ENCODE measurements at regions not wholly inside any gene's neighbourhood (a gene's known extent, or its start where the extent isn't known, plus 50 kb on each side); places are given as distances from the start of the nearest gene placed in this dataset.

- intact Hi-C loops (cut with DNase I), result no loop called here
Measured at GRCh38 chr22:47570300-47570685, 807.8 kb downstream of the TBC1D22A start.

DNA sequence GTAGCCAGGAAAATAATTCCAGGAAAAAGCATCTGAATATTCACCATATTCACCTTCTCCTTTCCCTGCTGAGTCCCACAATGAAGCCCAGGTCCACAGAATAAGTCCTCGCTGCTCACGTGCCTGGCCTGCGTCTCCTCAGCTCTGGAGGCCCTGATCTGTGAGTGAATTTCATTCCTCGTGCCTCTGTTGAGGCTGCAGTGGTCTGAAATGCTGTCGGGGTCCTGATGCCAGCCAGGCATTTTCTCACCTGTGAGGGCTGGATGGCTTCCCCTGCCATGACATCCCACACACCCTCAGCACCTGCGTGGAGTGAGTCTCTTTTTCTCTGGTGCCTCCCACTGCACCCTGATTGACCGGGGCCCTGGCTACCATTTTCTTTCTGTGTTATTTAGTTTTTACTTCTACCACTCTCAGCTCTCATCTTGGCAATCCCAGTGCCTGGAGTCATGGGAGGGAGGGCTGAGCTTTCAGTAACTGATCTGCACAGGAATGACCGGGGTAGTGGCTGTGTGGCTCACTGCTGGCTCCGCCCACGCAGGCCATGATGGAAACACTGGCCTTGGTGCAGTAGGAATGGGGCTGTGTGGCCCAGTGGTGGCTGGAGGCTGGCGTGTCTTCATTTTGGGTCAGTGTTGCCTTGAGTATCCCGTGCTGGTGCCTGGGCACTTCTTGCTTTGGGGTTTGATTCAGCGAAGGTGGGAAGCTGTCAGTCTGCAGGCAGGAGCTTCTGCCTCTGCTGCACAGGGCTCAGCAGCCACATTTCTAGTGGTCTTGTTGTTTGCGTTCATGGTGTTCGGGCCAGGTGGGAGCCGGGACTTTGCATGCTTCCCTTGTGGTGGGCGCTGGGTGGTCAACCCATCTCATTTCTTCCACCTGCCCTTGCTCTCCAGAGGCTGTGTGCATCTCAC, 807.2 kb downstream of the TBC1D22A start:
- Histone ChIP-seq H3K27me3 (ENCODE audit: insufficient read depth in 3 of 3, low read length in 2 of 3) (no peaks in the 10 kb centered on the region), H3K36me3 (ENCODE audit: insufficient read depth in 1 of 2, low read depth in 1 of 2) (no peaks in the 10 kb centered on the region), H3K27ac (no peak overlapping the region), H3K4me1 (no peaks in the 10 kb centered on the region), H3K4me3 (no peak overlapping the region), H3K9me3 (no peaks in the 10 kb centered on the region)
- TF ChIP-seq CTCF (IDR thresholded peaks at IDR 0.05), result no peak
- DNase-seq (no peak), ATAC-seq (no peak)
- 91 to 92% (median 92%) methylated on average over 17 of the region's 17 CpGs for WGBS, 3 donors
- intact Hi-C loops (cut with DNase I), result no loop called here

More at GRCh38 chr22:47570300-47570685, 807.8 kb downstream of the TBC1D22A start:
- no peaks in the 10 kb centered on the region for H3K4me1 ChIP-seq
- H3K36me3 ChIP-seq (ENCODE audit: insufficient read depth in 1 of 2, low read depth in 1 of 2), result no peaks in the 10 kb centered on the region
- DNase-seq, result no peak
- no peak overlapping the region for H3K27ac ChIP-seq
- H3K9me3 ChIP-seq, result no peaks in the 10 kb centered on the region
- peaks cover 0 to 4% (median 0%) of the 10 kb centered on the region in 3 donors for H3K27me3 ChIP-seq (ENCODE audit: insufficient read depth in 3 of 3, low read length in 2 of 3)
- no peak for TF ChIP-seq CTCF (IDR thresholded peaks at IDR 0.05)
- no peak overlapping the region for H3K4me3 ChIP-seq
- WGBS, 3 donors, result 84 to 92% (median 90%) methylated on average over 14 of the region's 14 CpGs
- no peak for ATAC-seq

- Histone ChIP-seq H3K27ac (no peak overlapping the region), H3K4me1 (no peaks in the 10 kb centered on the region), H3K4me3 (no peak overlapping the region), H3K36me3 (ENCODE audit: insufficient read depth in 1 of 2, low read depth in 1 of 2) (no peaks in the 10 kb centered on the region), H3K27me3 (ENCODE audit: insufficient read depth in 3 of 3, low read length in 2 of 3) (no peaks in the 10 kb centered on the region), H3K9me3 (no peaks in the 10 kb centered on the region)
- WGBS, 3 donors, result 91 to 92% (median 91%) methylated on average over 8 of the region's 8 CpGs
- TF ChIP-seq CTCF (IDR thresholded peaks at IDR 0.05), result no peak
- no peak for ATAC-seq
- intact Hi-C loops (cut with DNase I), result no loop called here
- no peak for DNase-seq
Measured at GRCh38 chr22:47568700-47569099, 806.2 kb downstream of the TBC1D22A start.

DNA sequence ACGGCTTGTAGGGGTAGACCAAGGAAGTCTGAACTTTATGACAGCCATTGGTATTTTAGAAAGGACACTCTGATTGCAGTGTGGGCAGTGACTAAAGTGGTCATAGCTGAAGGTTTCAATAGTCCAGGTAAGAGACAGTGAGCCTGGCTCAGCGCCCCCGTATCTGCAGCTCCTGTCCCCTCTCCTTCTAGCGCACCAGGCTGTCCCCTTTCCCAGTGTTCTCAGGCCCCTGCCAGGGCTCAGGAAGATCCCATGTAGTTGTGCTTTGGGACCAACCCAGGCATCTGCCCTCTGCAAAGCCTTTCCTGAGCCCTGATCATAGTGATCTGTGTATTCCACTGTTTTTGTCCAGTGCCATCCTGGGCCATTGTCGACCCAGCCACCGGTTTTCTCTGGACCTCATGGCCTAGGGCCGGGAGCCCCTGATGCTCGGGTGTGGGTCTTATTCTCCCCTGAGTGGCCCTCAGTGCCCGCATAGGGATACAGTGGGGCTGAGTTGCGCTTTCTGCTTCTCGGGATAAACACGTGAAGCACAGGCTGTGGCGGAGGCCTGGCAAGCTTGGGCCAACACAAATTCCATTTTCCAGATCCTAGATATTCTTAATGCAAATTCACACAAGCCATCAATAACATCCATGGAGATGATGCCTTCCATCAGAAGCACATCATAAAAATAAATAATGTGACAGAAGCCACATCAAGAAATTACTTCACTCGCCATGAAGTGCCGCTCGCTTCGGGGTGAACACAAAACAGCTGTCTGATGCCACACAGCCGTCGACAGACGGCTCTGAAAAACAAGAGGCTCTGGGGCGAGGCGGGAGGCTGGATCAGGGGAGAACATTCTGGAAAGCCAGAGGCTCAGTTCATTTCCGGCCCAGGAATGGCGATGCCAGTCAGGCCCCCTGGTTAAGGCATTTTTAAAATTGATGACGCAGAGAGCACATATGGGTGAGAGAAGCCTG, 805.0 kb downstream of the TBC1D22A start:
- Histone ChIP-seq H3K4me1 (no peaks in the 10 kb centered on the region), H3K4me3 (no peak overlapping the region), H3K27me3 (ENCODE audit: insufficient read depth in 3 of 3, low read length in 2 of 3) (no peaks in the 10 kb centered on the region), H3K27ac (no peak overlapping the region), H3K36me3 (ENCODE audit: insufficient read depth in 1 of 2, low read depth in 1 of 2) (no peaks in the 10 kb centered on the region), H3K9me3 (no peaks in the 10 kb centered on the region)
- ATAC-seq (no peak), DNase-seq (no peak)
- intact Hi-C loops (cut with DNase I), result no loop called here
- no peak for TF ChIP-seq CTCF (IDR thresholded peaks at IDR 0.05)
- 64 to 72% (median 65%) methylated on average over 25 of the region's 25 CpGs for WGBS, 3 donors

Measured in psoas muscle (tissue), 7 donors.